HEK293 (cell line): ENCODE measurements at regions not wholly inside any gene's neighbourhood (a gene's known extent, or its start where the extent isn't known, plus 50 kb on each side); places are given as distances from the start of the nearest gene placed in this dataset.
A peak's percentile ranks its signal among the peaks of the same experiment; 100 is the strongest.

ENCODE experiments used
- KLF9 ChIP-seq: fragments of 450-650 bp; formaldehyde crosslinking; IDR thresholded peaks from 2 replicates; pipeline ENCODE4 v1.5.1; 2016; ENCODE audit warnings: missing biosample characterization, missing genetic modification characterization, low read depth
- SP7 ChIP-seq: fragments of 450-650 bp; formaldehyde crosslinking; IDR thresholded peaks from 2 replicates; pipeline ENCODE4 v1.5.1; 2016; ENCODE audit warnings: missing biosample characterization, missing genetic modification characterization
- YY2 ChIP-seq: fragments of 450-650 bp; formaldehyde crosslinking; IDR thresholded peaks from 2 replicates; pipeline ENCODE4 v1.5.1; 2016; ENCODE audit warnings: missing biosample characterization, missing genetic modification characterization
- ZBTB48 ChIP-seq: fragments of 450-650 bp; formaldehyde crosslinking; IDR thresholded peaks from 2 replicates; pipeline ENCODE4 v1.5.1; 2016; ENCODE audit warnings: missing biosample characterization, missing genetic modification characterization
- ZEB2 ChIP-seq: fragments of 450-650 bp; formaldehyde crosslinking; IDR thresholded peaks from 2 replicates; pipeline ENCODE4 v1.5.1; 2016; ENCODE audit warnings: missing biosample characterization, missing genetic modification characterization
- ZFP69B ChIP-seq: fragments of 450-650 bp; formaldehyde crosslinking; IDR thresholded peaks from 2 replicates; pipeline ENCODE4 v1.5.1; 2016; ENCODE audit warnings: missing biosample characterization, missing genetic modification characterization
- ZNF114 ChIP-seq: fragments of 450-650 bp; formaldehyde crosslinking; IDR thresholded peaks from 2 replicates; pipeline ENCODE4 v1.5.0; 2017; ENCODE audit warnings: missing biosample characterization, missing genetic modification characterization
- ZNF146 ChIP-seq: fragments of 450-650 bp; formaldehyde crosslinking; IDR thresholded peaks from 2 replicates; pipeline ENCODE4 v1.5.1; 2016; ENCODE audit warnings: missing biosample characterization, missing genetic modification characterization
- ZNF341 ChIP-seq: fragments of 450-650 bp; formaldehyde crosslinking; IDR thresholded peaks from 2 replicates; pipeline ENCODE4; 2016; ENCODE audit warnings: low read depth, missing biosample characterization, missing genetic modification characterization
- ZNF37A ChIP-seq: fragments of 450-650 bp; IDR thresholded peaks from 2 replicates; pipeline ENCODE4 v1.5.1; 2018; ENCODE audit warnings: missing biosample characterization, missing genetic modification characterization
- ZNF510 ChIP-seq: fragments of 450-650 bp; formaldehyde crosslinking; IDR thresholded peaks from 2 replicates; pipeline ENCODE4 v1.5.1; 2018; ENCODE audit warnings: mild to moderate bottlenecking, missing genetic modification characterization, missing biosample characterization; ENCODE audit not compliant: insufficient replicate concordance
- ZNF544 ChIP-seq: fragments of 450-650 bp; formaldehyde crosslinking; IDR thresholded peaks from 2 replicates; pipeline ENCODE4 v1.5.0; 2017; ENCODE audit warnings: missing biosample characterization, missing genetic modification characterization
- ZNF555 ChIP-seq: fragments of 450-650 bp; formaldehyde crosslinking; conservative IDR thresholded peaks from 2 replicates; pipeline ENCODE4 v1.5.1; 2017; ENCODE audit warnings: missing biosample characterization, mild to moderate bottlenecking, missing genetic modification characterization, inconsistent platforms
- ZNF558 ChIP-seq: fragments of 450-650 bp; formaldehyde crosslinking; IDR thresholded peaks from 2 replicates; pipeline ENCODE4 v1.5.1; 2016; ENCODE audit warnings: missing biosample characterization, missing genetic modification characterization
- ZNF677 ChIP-seq: fragments of 450-650 bp; IDR thresholded peaks from 2 replicates; pipeline ENCODE4 v1.5.0; 2018; ENCODE audit warnings: missing biosample characterization, mild to moderate bottlenecking, missing genetic modification characterization, moderate library complexity
- ZNF76 ChIP-seq: fragments of 450-650 bp; formaldehyde crosslinking; IDR thresholded peaks from 2 replicates; pipeline ENCODE4; 2016; ENCODE audit warnings: low read depth, missing biosample characterization, missing genetic modification characterization, borderline replicate concordance
- ZNF843 ChIP-seq: fragments of 450-650 bp; formaldehyde crosslinking; IDR thresholded peaks from 2 replicates; pipeline ENCODE4 v1.5.1; 2016; ENCODE audit warnings: missing biosample characterization, missing genetic modification characterization
- TF ChIP-seq, protein P1 (sequence below): IDR thresholded peaks from 2 replicates; pipeline ENCODE4 v1.6.1; 2011; ENCODE audit warnings: mild to moderate bottlenecking, low read depth, low read length, borderline replicate concordance
- TF ChIP-seq, protein P2 (sequence below): fragments of 450-650 bp; formaldehyde crosslinking; IDR thresholded peaks from 2 replicates; pipeline ENCODE4 v1.5.1; 2016; ENCODE audit warnings: missing biosample characterization, missing genetic modification characterization
- TF ChIP-seq, protein P3 (sequence below): fragments of 450-650 bp; formaldehyde crosslinking; IDR thresholded peaks from 2 replicates; pipeline ENCODE4 v1.5.1; 2016; ENCODE audit warnings: missing biosample characterization, missing genetic modification characterization
- TF ChIP-seq, protein P4 (sequence below): fragments of 450-650 bp; formaldehyde crosslinking; IDR thresholded peaks from 2 replicates; pipeline ENCODE4 v1.5.1; 2016; ENCODE audit warnings: missing biosample characterization, missing genetic modification characterization, borderline replicate concordance
- TF ChIP-seq, protein P5 (sequence below): fragments of 450-650 bp; formaldehyde crosslinking; IDR thresholded peaks from 2 replicates; pipeline ENCODE4 v1.5.1; 2016; ENCODE audit warnings: missing biosample characterization, missing genetic modification characterization
- TF ChIP-seq, protein P6 (sequence below): fragments of 450-650 bp; IDR thresholded peaks from 2 replicates; pipeline ENCODE4 v1.5.1; 2018; ENCODE audit warnings: missing biosample characterization, mild to moderate bottlenecking, missing genetic modification characterization

DNA sequence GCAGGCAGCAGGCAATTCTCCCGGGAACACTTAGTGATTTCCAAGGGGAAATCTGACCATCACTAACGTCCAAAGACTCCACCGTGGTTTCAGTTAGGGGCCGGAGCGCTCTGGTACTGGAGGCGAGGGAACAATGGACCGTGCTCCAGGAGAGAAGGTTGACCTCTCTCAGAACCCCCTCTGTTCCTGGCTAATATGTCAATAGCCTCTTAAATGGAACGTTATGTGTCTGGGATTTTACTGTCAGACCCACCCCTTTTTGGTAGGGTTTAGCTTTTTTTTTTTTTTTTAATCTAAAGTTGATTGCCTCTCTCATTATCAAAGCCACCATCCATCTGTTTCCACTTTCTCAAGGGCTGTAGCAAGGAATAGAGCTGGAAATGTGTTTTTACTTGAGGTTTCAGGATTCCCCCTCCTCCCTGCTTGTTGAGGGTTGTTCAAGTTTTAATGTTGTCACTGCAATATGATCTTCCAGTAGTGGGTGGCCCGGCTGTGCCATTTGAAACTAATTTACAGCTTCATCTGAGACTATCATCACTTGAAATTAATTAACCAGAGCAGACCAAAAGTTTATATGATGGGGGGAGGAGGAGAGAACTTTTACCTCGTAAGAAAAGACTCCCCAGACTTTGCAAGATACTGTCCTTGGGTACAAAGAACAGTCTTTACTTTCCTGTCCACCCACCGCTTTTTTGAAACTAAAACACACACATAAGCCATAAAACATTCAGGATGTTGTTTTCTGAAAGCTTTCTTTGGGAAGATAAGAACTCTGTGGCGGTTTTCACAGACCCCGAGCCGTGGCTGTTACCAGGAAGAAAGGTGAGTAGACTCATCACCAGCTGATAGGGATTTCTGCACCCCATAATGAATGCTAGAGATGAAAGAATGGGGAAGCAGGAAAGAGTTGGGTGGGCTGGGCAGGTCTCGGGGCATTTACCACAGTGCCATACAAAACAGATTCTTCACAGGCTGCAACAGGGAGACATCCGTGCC is 187.8 kb downstream of the UACA start (continued):
- TF ChIP-seq ZNF555 (tag by site-specific recombination) (no peak), ZEB2 (tag by site-specific recombination) (peak; percentile 90), YY2 (tag by site-specific recombination) (no peak), ZNF341 (tag by site-specific recombination) (peak; percentile 91), ZBTB48 (peak; percentile 89), ZFP69B (peak; percentile 26; the same call in 1 of the 2 replicates), ZNF843 (tag by site-specific recombination) (peak; percentile 92), SP7 (peak; percentile 96), ZNF510 (tag by site-specific recombination) (no peak), ZNF544 (no peak), ZNF37A (no peak), KLF9 (tag by site-specific recombination) (no peak), ZNF76 (tag by site-specific recombination) (no peak; the same call in 1 of the 2 replicates), ZNF558 (tag by site-specific recombination) (no peak), ZNF114 (tag by site-specific recombination) (no peak), ZNF677 (peak; percentile 40; the same call in 1 of the 2 replicates), ZNF146 (no peak)
- TF ChIP-seq, protein P1, sequence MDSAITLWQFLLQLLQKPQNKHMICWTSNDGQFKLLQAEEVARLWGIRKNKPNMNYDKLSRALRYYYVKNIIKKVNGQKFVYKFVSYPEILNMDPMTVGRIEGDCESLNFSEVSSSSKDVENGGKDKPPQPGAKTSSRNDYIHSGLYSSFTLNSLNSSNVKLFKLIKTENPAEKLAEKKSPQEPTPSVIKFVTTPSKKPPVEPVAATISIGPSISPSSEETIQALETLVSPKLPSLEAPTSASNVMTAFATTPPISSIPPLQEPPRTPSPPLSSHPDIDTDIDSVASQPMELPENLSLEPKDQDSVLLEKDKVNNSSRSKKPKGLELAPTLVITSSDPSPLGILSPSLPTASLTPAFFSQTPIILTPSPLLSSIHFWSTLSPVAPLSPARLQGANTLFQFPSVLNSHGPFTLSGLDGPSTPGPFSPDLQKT: no peak
- TF ChIP-seq, protein P2, sequence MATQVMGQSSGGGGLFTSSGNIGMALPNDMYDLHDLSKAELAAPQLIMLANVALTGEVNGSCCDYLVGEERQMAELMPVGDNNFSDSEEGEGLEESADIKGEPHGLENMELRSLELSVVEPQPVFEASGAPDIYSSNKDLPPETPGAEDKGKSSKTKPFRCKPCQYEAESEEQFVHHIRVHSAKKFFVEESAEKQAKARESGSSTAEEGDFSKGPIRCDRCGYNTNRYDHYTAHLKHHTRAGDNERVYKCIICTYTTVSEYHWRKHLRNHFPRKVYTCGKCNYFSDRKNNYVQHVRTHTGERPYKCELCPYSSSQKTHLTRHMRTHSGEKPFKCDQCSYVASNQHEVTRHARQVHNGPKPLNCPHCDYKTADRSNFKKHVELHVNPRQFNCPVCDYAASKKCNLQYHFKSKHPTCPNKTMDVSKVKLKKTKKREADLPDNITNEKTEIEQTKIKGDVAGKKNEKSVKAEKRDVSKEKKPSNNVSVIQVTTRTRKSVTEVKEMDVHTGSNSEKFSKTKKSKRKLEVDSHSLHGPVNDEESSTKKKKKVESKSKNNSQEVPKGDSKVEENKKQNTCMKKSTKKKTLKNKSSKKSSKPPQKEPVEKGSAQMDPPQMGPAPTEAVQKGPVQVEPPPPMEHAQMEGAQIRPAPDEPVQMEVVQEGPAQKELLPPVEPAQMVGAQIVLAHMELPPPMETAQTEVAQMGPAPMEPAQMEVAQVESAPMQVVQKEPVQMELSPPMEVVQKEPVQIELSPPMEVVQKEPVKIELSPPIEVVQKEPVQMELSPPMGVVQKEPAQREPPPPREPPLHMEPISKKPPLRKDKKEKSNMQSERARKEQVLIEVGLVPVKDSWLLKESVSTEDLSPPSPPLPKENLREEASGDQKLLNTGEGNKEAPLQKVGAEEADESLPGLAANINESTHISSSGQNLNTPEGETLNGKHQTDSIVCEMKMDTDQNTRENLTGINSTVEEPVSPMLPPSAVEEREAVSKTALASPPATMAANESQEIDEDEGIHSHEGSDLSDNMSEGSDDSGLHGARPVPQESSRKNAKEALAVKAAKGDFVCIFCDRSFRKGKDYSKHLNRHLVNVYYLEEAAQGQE (tag by site-specific recombination): no peak
- TF ChIP-seq, protein P3, sequence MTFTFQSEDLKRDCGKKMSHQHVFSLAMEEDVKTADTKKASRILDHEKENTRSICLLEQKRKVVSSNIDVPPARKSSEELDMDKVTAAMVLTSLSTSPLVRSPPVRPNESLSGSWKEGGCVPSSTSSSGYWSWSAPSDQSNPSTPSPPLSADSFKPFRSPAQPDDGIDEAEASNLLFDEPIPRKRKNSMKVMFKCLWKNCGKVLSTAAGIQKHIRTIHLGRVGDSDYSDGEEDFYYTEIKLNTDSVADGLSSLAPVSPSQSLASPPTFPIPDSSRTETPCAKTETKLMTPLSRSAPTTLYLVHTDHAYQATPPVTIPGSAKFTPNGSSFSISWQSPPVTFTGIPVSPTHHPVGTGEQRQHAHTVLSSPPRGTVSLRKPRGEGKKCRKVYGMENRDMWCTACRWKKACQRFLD (tag by site-specific recombination): no peak
- TF ChIP-seq, protein P4, sequence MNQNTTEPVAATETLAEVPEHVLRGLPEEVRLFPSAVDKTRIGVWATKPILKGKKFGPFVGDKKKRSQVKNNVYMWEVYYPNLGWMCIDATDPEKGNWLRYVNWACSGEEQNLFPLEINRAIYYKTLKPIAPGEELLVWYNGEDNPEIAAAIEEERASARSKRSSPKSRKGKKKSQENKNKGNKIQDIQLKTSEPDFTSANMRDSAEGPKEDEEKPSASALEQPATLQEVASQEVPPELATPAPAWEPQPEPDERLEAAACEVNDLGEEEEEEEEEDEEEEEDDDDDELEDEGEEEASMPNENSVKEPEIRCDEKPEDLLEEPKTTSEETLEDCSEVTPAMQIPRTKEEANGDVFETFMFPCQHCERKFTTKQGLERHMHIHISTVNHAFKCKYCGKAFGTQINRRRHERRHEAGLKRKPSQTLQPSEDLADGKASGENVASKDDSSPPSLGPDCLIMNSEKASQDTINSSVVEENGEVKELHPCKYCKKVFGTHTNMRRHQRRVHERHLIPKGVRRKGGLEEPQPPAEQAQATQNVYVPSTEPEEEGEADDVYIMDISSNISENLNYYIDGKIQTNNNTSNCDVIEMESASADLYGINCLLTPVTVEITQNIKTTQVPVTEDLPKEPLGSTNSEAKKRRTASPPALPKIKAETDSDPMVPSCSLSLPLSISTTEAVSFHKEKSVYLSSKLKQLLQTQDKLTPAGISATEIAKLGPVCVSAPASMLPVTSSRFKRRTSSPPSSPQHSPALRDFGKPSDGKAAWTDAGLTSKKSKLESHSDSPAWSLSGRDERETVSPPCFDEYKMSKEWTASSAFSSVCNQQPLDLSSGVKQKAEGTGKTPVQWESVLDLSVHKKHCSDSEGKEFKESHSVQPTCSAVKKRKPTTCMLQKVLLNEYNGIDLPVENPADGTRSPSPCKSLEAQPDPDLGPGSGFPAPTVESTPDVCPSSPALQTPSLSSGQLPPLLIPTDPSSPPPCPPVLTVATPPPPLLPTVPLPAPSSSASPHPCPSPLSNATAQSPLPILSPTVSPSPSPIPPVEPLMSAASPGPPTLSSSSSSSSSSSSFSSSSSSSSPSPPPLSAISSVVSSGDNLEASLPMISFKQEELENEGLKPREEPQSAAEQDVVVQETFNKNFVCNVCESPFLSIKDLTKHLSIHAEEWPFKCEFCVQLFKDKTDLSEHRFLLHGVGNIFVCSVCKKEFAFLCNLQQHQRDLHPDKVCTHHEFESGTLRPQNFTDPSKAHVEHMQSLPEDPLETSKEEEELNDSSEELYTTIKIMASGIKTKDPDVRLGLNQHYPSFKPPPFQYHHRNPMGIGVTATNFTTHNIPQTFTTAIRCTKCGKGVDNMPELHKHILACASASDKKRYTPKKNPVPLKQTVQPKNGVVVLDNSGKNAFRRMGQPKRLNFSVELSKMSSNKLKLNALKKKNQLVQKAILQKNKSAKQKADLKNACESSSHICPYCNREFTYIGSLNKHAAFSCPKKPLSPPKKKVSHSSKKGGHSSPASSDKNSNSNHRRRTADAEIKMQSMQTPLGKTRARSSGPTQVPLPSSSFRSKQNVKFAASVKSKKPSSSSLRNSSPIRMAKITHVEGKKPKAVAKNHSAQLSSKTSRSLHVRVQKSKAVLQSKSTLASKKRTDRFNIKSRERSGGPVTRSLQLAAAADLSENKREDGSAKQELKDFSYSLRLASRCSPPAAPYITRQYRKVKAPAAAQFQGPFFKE (tag by site-specific recombination): no peak
- TF ChIP-seq, protein P5, sequence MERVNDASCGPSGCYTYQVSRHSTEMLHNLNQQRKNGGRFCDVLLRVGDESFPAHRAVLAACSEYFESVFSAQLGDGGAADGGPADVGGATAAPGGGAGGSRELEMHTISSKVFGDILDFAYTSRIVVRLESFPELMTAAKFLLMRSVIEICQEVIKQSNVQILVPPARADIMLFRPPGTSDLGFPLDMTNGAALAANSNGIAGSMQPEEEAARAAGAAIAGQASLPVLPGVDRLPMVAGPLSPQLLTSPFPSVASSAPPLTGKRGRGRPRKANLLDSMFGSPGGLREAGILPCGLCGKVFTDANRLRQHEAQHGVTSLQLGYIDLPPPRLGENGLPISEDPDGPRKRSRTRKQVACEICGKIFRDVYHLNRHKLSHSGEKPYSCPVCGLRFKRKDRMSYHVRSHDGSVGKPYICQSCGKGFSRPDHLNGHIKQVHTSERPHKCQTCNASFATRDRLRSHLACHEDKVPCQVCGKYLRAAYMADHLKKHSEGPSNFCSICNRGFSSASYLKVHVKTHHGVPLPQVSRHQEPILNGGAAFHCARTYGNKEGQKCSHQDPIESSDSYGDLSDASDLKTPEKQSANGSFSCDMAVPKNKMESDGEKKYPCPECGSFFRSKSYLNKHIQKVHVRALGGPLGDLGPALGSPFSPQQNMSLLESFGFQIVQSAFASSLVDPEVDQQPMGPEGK (tag by site-specific recombination): peak; percentile 80
- TF ChIP-seq, protein P6, sequence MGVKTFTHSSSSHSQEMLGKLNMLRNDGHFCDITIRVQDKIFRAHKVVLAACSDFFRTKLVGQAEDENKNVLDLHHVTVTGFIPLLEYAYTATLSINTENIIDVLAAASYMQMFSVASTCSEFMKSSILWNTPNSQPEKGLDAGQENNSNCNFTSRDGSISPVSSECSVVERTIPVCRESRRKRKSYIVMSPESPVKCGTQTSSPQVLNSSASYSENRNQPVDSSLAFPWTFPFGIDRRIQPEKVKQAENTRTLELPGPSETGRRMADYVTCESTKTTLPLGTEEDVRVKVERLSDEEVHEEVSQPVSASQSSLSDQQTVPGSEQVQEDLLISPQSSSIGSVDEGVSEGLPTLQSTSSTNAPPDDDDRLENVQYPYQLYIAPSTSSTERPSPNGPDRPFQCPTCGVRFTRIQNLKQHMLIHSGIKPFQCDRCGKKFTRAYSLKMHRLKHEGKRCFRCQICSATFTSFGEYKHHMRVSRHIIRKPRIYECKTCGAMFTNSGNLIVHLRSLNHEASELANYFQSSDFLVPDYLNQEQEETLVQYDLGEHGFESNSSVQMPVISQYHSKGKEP: peak; percentile 71; the same call in 1 of the 2 replicates
